Heart right ventricle (tissue), 16 donors: ENCODE measurements at regions not wholly inside any gene's neighbourhood (a gene's known extent, or its start where the extent isn't known, plus 50 kb on each side); places are given as distances from the start of the nearest gene placed in this dataset.

Source experiments
- ATAC-seq, 8 donors: fragments of 200-7000 bp; cut with Tn5 transposase; one replicate each; pipeline ENCODE4 v1.9.1; 2020; ENCODE audit warnings: mild to moderate bottlenecking in 8 of 8, moderate library complexity in 8 of 8, moderate number of reproducible peaks in 1 of 8
- DNase-seq, 2 donors: peaks; one replicate each; pipeline ENCODE4 v3.0.0-alpha.2; 2020
- H3K27ac ChIP-seq, 10 donors: fragments of 200-600 bp; sonication (generic) in 2 of 10; one replicate each; pipeline versions ENCODE4 v1.5.0 to v1.8.0; 2020 to 2022; ENCODE audit warnings: mild to moderate bottlenecking in 3 of 10
- H3K27me3 ChIP-seq, 7 donors: fragments of 200-600 bp; one replicate each; pipeline ENCODE4 v1.8.0; 2021 to 2022; ENCODE audit warnings: mild to moderate bottlenecking in 2 of 7
- H3K36me3 ChIP-seq, 9 donors: fragments of 200-600 bp; sonication (generic) in 1 of 9; one replicate each; pipeline versions ENCODE4 v1.5.0 to v1.8.0; 2020 to 2022; ENCODE audit warnings: mild to moderate bottlenecking in 2 of 9
- H3K4me1 ChIP-seq, 9 donors: fragments of 200-600 bp; sonication (generic) in 1 of 9; one replicate each; pipeline versions ENCODE4 v1.5.0 to v1.8.0; 2020 to 2022; ENCODE audit warnings: mild to moderate bottlenecking in 4 of 9
- H3K4me3 ChIP-seq, 10 donors: fragments of 200-600 bp; sonication (generic) in 2 of 10; one replicate each; pipeline versions ENCODE4 v1.5.0 to v1.8.0; 2020 to 2022; ENCODE audit warnings: mild to moderate bottlenecking in 7 of 10, moderate library complexity in 2 of 10
- H3K9me3 ChIP-seq, 11 donors: fragments of 200-600 bp in 10 of 11; sonication (generic) in 2 of 11; one replicate each; pipeline versions ENCODE4 v1.5.0 to v1.8.0; 2013 to 2022; ENCODE audit warnings: mild to moderate bottlenecking in 2 of 11, control low read depth in 1 of 11, moderate library complexity in 1 of 11
- WGBS, 2 donors: extraction: QIAGEN DNeasy Blood & Tissue Kit; methylation state at CpG; one replicate each; pipeline ENCODE4 v1.1.7; 2013; ENCODE audit warnings: inconsistent platforms in 1 of 2; 5-methylcytosine and 5-hydroxymethylcytosine counted together
- intact Hi-C, 10 donors: fragments of 100-400 bp; cut with DNase I; formaldehyde crosslinking; loops; one replicate each; pipeline versions ENCODE4 v1.11.1 to v1.14.2; 2022
- TF ChIP-seq, protein P1 (sequence below), 9 donors: fragments of 200-600 bp; sonication (generic) in 2 of 9; IDR thresholded peaks; one replicate each; pipeline versions ENCODE4 v1.5.0 to v1.8.0; 2021 to 2022; ENCODE audit warnings: antibody characterized with exemption in 9 of 9, mild to moderate bottlenecking in 5 of 9, moderate library complexity in 1 of 9
- donor health status: Arrhythmogenic right ventricular cardiomyopathy.
- donor health status: ischemic (EF 13 %, LVEDD 7.1; RV severe dilation, severe dysfunction).
- donor health status: healthy with polysubstance abuse.
- donor health status: DM: no; HTN: yes; CAD: no.
- donor health status: DM: no; HTN: no; CAD: no.
- donor health status: ischemic (EF 25% LVEDD 6.9; RV normal size, moderate dysfunction).
- donor health status: ischemic (EF 25% LVEDD 5.7; RV mildly dilated, moderate dysfunction).
- donor health status: healthy.
- donor health status: DM: yes; HTN: yes; CAD: no.
- donor health status: Ischemic cardiomyopathy.
- donor health status: ischemic (EF 35%, LVEDD 5.7; RV mildly dilated, moderate dysfunction).
- donor health status: nonischemic (EF 11% LVEDD 7.7; RV severe dilation, severe dysfunction).
- donor health status: DM: yes; HTN: yes; CAD: no.
- donor health status: PGD.
- donor health status: ischemic (EF 29% LVEDD 5.4; RV normal size, mild dysfunction).
- donor health status: nonischemic (EF 23%, LVEDD 6.1; RV moderate dilation, normal function).

DNA sequence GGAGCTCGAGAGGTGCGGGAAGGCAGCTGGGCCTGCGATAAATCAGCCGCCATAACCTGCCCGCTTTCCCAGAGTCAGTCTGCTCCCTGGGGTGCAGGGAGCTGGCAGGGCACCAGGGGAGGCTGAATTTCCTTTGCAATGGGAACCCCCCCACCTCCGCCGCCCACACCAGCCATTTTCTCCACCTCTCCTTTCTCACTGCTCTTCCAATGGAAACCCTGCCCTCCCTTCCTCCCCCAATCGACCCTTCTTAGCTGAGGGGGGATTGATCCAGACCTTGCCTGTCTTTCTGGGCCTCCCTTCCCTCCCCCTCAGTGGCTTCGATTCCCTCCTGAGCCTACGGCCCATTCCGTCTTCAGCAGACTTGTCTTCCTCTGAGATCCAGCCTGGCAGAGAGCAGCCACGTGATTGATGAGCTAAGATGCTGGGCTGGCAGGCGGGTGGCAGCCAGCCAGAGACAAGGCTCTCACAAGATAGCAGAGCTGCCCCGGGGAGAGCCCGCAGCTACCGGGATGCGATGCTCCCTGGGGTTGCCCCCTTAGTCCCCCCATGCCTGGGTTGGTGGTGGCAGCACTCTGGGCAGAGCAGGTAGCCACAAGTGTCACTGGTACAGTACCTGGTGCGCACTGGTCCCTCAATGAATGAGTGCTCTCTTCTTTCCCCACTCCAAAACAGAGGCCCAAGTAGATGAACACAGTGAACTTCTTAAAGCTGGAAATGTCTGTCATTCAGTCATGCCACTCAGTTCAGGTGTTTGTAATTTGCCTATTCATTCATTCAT, 53.7 kb upstream of the FABP6 start:
- no peaks in the 10 kb centered on the region for H3K27me3 ChIP-seq
- TF ChIP-seq, protein P1, sequence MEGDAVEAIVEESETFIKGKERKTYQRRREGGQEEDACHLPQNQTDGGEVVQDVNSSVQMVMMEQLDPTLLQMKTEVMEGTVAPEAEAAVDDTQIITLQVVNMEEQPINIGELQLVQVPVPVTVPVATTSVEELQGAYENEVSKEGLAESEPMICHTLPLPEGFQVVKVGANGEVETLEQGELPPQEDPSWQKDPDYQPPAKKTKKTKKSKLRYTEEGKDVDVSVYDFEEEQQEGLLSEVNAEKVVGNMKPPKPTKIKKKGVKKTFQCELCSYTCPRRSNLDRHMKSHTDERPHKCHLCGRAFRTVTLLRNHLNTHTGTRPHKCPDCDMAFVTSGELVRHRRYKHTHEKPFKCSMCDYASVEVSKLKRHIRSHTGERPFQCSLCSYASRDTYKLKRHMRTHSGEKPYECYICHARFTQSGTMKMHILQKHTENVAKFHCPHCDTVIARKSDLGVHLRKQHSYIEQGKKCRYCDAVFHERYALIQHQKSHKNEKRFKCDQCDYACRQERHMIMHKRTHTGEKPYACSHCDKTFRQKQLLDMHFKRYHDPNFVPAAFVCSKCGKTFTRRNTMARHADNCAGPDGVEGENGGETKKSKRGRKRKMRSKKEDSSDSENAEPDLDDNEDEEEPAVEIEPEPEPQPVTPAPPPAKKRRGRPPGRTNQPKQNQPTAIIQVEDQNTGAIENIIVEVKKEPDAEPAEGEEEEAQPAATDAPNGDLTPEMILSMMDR (IDR thresholded peaks at IDR 0.05), result no peak
- peak; percentile 44 to 92 (median 75) for ATAC-seq
- H3K4me1 ChIP-seq, result peaks cover 0 to 25% (median 6%) of the 10 kb centered on the region in 9 donors
- peak; percentile 35 to 61 for DNase-seq
- no peak overlapping the region for H3K4me3 ChIP-seq
- no peaks in the 10 kb centered on the region for H3K9me3 ChIP-seq
- WGBS, 2 donors, result 37 to 47% methylated on average over 18 of the region's 18 CpGs
- no peaks in the 10 kb centered on the region for H3K36me3 ChIP-seq
- intact Hi-C loops, result no loop called here
- H3K27ac ChIP-seq, result peak overlapping the region in 3 of 10 donors; percentile 0 to 28 (median 1)

- H3K4me3 ChIP-seq, result no peak overlapping the region
These were observed 54.4 kb upstream of the FABP6 start for GRCh38 chr5:160174780-160175437.

GRCh38 chr5:160174290-160174689, 55.0 kb upstream of the FABP6 start:
- intact Hi-C loops, result no loop called here
- ATAC-seq, result no peak
- 91 to 93% methylated on average over 5 of the region's 5 CpGs for WGBS, 2 donors
- no peaks in the 10 kb centered on the region for H3K36me3 ChIP-seq
- H3K4me1 ChIP-seq, result peaks cover 0 to 38% (median 9%) of the 10 kb centered on the region in 9 donors
- no peak overlapping the region for H3K4me3 ChIP-seq
- no peaks in the 10 kb centered on the region for H3K9me3 ChIP-seq
- no peak for DNase-seq
- H3K27ac ChIP-seq, result no peak overlapping the region
- TF ChIP-seq, protein P1 (IDR thresholded peaks at IDR 0.05), result no peak
- no peaks in the 10 kb centered on the region for H3K27me3 ChIP-seq

More at GRCh38 chr5:160174780-160175437, 54.4 kb upstream of the FABP6 start:
- ATAC-seq, result peak in 1 of 8 donors; percentile 12
- intact Hi-C loops, result no loop called here
- H3K27ac ChIP-seq, result peak overlapping the region in 3 of 10 donors; percentile 0 to 28 (median 1)
- H3K36me3 ChIP-seq, result no peaks in the 10 kb centered on the region
- H3K4me1 ChIP-seq, result peaks cover 0 to 31% (median 6%) of the 10 kb centered on the region in 9 donors
- TF ChIP-seq, protein P1 (IDR thresholded peaks at IDR 0.05), result no peak
- 81 to 83% methylated on average over 4 of the region's 4 CpGs for WGBS, 2 donors
- DNase-seq, result no peak
- no peaks in the 10 kb centered on the region for H3K9me3 ChIP-seq
- no peaks in the 10 kb centered on the region for H3K27me3 ChIP-seq

- ATAC-seq, result peak in 2 of 8 donors; percentile 31 to 37
- TF ChIP-seq, protein P1 (IDR thresholded peaks at IDR 0.05), result no peak
- peaks cover 0 to 45% (median 11%) of the 10 kb centered on the region in 9 donors for H3K4me1 ChIP-seq
- no peaks in the 10 kb centered on the region for H3K27me3 ChIP-seq
- no peak overlapping the region for H3K4me3 ChIP-seq
- H3K27ac ChIP-seq, result peak overlapping the region in 1 of 10 donors; percentile 34
- no peaks in the 10 kb centered on the region for H3K9me3 ChIP-seq
- H3K36me3 ChIP-seq, result no peaks in the 10 kb centered on the region
- WGBS, 2 donors, result 45 to 49% methylated on average over 2 of the region's 2 CpGs
- peak in 1 of 2 donors; percentile 19 for DNase-seq
- intact Hi-C loops, result no loop called here
These were observed 52.4 kb upstream of the PWWP2A start for GRCh38 chr5:160171666-160172065.
